ENCODE measurements at regions not wholly inside any gene's neighbourhood (a gene's known extent, or its start where the extent isn't known, plus 50 kb on each side); places are given as distances from the start of the nearest gene placed in this dataset.

DNA sequence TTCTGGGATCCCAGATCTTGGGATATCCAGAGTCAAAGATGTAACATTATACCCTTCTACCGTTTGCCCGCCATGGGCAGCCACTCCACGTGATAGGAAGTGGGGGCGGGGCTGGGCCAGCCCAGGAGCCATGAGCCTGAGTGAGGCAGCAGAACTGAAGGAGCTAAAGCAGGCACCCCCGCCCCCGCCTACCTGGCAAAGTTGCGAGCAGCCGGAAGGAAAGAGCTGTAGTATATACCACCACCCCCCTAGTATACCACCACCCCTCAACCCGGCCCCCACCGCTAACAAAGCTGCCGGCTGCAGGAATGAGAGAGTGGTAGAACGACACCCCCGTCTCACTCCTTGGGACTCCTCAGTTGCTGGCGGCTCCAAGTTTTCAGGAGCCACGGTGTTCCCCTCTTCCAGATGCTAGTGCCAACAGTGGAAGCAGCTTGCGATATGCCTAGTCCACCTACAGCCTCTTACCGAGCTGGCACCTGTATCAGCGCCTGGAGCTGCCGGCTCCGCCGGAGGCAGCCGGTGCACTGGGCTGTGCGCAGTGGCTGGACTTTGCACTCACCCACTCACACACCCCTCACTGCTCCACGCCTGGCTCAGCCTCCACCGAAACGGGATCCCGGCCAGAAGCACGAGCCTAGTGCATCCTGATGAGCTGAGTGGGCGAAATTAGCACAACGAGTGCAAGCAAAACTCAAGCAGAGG is 230.7 kb upstream of the PRR20A start:
- TF ChIP-seq, protein P1, sequence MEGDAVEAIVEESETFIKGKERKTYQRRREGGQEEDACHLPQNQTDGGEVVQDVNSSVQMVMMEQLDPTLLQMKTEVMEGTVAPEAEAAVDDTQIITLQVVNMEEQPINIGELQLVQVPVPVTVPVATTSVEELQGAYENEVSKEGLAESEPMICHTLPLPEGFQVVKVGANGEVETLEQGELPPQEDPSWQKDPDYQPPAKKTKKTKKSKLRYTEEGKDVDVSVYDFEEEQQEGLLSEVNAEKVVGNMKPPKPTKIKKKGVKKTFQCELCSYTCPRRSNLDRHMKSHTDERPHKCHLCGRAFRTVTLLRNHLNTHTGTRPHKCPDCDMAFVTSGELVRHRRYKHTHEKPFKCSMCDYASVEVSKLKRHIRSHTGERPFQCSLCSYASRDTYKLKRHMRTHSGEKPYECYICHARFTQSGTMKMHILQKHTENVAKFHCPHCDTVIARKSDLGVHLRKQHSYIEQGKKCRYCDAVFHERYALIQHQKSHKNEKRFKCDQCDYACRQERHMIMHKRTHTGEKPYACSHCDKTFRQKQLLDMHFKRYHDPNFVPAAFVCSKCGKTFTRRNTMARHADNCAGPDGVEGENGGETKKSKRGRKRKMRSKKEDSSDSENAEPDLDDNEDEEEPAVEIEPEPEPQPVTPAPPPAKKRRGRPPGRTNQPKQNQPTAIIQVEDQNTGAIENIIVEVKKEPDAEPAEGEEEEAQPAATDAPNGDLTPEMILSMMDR (IDR thresholded peaks at IDR 0.05) = no peak
- no peak for TF ChIP-seq POLR2A (IDR thresholded peaks at IDR 0.05)

All from Peyer's patch (tissue), 4 donors.